MM.1S (cell line): ENCODE measurements at regions not wholly inside any gene's neighbourhood (a gene's known extent, or its start where the extent isn't known, plus 50 kb on each side); places are given as distances from the start of the nearest gene placed in this dataset.

Experiments used
- DNase-seq: peaks from one replicate; pipeline ENCODE4 v3.0.0-alpha.2; 2015
- H2AFZ ChIP-seq: fragments of 300-600 bp; sonication (generic); 2 replicates; pipeline ENCODE4 v1.6.0; 2016; ENCODE audit warnings: antibody characterized with exemption, low read length
- H3F3A ChIP-seq: fragments of 300-600 bp; sonication (generic); 2 replicates; pipeline ENCODE4 v1.6.1; 2016; ENCODE audit warnings: mild to moderate bottlenecking, antibody characterized with exemption, low read length, moderate library complexity, mixed read lengths; ENCODE audit not compliant: insufficient read depth
- H3K27ac ChIP-seq: fragments of 300-600 bp; sonication (generic); 2 replicates; pipeline ENCODE4 v1.5.1; 2016; ENCODE audit warnings: mild to moderate bottlenecking, low read length
- H3K27me3 ChIP-seq: fragments of 300-600 bp; sonication (generic); replicated peaks from 2 replicates; pipeline ENCODE4 v1.6.0; 2016; ENCODE audit warnings: low read length; ENCODE audit not compliant: insufficient read depth
- H3K36me3 ChIP-seq: fragments of 300-600 bp; sonication (generic); replicated peaks from 2 replicates; pipeline ENCODE4 v1.6.1; 2016; ENCODE audit warnings: mild to moderate bottlenecking, low read length, mixed read lengths; ENCODE audit not compliant: insufficient read depth
- H3K4me1 ChIP-seq: fragments of 300-600 bp; sonication (generic); 2 replicates; pipeline ENCODE4 v1.6.1; 2016; ENCODE audit warnings: low read length, mixed read lengths
- H3K4me2 ChIP-seq: fragments of 300-600 bp; sonication (generic); 2 replicates; pipeline ENCODE4 v1.6.0; 2016; ENCODE audit warnings: low read depth, low read length
- H3K4me3 ChIP-seq: fragments of 300-600 bp; sonication (generic); 2 replicates; pipeline ENCODE4 v1.5.1; 2016; ENCODE audit warnings: low read length, mixed read lengths
- H3K79me2 ChIP-seq: fragments of 300-600 bp; sonication (generic); 2 replicates; pipeline ENCODE4 v1.6.1; 2016; ENCODE audit warnings: mixed run types, low read length, mixed read lengths
- H3K9ac ChIP-seq: fragments of 300-600 bp; sonication (generic); 2 replicates; pipeline ENCODE4 v1.6.1; 2016; ENCODE audit warnings: low read length, mixed read lengths
- H3K9me2 ChIP-seq: fragments of 300-600 bp; sonication (generic); replicated peaks from 2 replicates; pipeline ENCODE4 v1.6.1; 2016; ENCODE audit warnings: mild to moderate bottlenecking, low read length, mixed read lengths; ENCODE audit not compliant: insufficient read depth
- H3K9me3 ChIP-seq: fragments of 300-600 bp; sonication (generic); replicated peaks from 2 replicates; pipeline ENCODE4 v1.6.1; 2016; ENCODE audit warnings: mild to moderate bottlenecking, low read length, mixed read lengths; ENCODE audit not compliant: insufficient read depth
- H4K20me1 ChIP-seq: fragments of 300-600 bp; sonication (generic); 2 replicates; pipeline ENCODE4 v1.6.1; 2016; ENCODE audit warnings: mild to moderate bottlenecking, low read length, moderate library complexity, mixed read lengths; ENCODE audit not compliant: insufficient read depth
- CTCF ChIP-seq: fragments of 300-600 bp; sonication (generic); IDR thresholded peaks from 2 replicates; pipeline ENCODE4 v1.5.1; 2016; ENCODE audit warnings: antibody characterized with exemption, low read length, mixed read lengths
- EZH2 ChIP-seq: fragments of 300-600 bp; sonication (generic); optimal IDR thresholded peaks from 2 replicates; pipeline ENCODE3; 2017; ENCODE audit warnings: low read depth, mild to moderate bottlenecking, antibody characterized with exemption, low read length, mixed read lengths
- EZH2phosphoT487 ChIP-seq: fragments of 300-600 bp; sonication (generic); IDR thresholded peaks from 2 replicates; pipeline ENCODE4 v1.6.1; 2018; ENCODE audit warnings: antibody characterized with exemption, low read length

- Histone ChIP-seq H3K9me3 (no peaks in the 10 kb centered on the region), H3K4me1 (no peaks in the 10 kb centered on the region), H3K36me3 (no peaks in the 10 kb centered on the region), H3K79me2 (no peaks in the 10 kb centered on the region), H2AFZ (no peak overlapping the region), H3K27me3 (peaks cover 82% of the 10 kb centered on the region), H3K4me2 (no peak overlapping the region), H3K9ac (no peak overlapping the region), H3K4me3 (no peak overlapping the region), H3F3A (no peaks in the 10 kb centered on the region), H3K9me2 (no peaks in the 10 kb centered on the region), H4K20me1 (no peaks in the 10 kb centered on the region), H3K27ac (no peak overlapping the region)
- no peak for DNase-seq
- TF ChIP-seq EZH2phosphoT487 = no peak
- no peak for TF ChIP-seq CTCF
These were observed 126.6 kb downstream of the ACTL8 start for GRCh38 chr1:17881761-17882160.

- H2AFZ ChIP-seq = no peak overlapping the region
- H4K20me1 ChIP-seq = no peaks in the 10 kb centered on the region
- H3K9me3 ChIP-seq = no peaks in the 10 kb centered on the region
- DNase-seq = no peak
- H3K4me3 ChIP-seq = no peak overlapping the region
- no peaks in the 10 kb centered on the region for H3F3A ChIP-seq
- no peaks in the 10 kb centered on the region for H3K9me2 ChIP-seq
- TF ChIP-seq EZH2phosphoT487 = no peak
- TF ChIP-seq EZH2 = no peak
- no peak for TF ChIP-seq CTCF
- H3K27me3 ChIP-seq = peaks cover 82% of the 10 kb centered on the region
- no peak overlapping the region for H3K27ac ChIP-seq
- H3K36me3 ChIP-seq = no peaks in the 10 kb centered on the region
- H3K4me2 ChIP-seq = no peak overlapping the region
- H3K4me1 ChIP-seq = no peaks in the 10 kb centered on the region
- no peaks in the 10 kb centered on the region for H3K79me2 ChIP-seq
- no peak overlapping the region for H3K9ac ChIP-seq
These were observed 128.0 kb downstream of the ACTL8 start for GRCh38 chr1:17883136-17883535.

GRCh38 chr1:17883662-17884395 is 128.7 kb downstream of the ACTL8 start:
- Histone ChIP-seq H3K9me3 (no peaks in the 10 kb centered on the region), H2AFZ (no peak overlapping the region), H3K9me2 (no peaks in the 10 kb centered on the region), H4K20me1 (no peaks in the 10 kb centered on the region), H3K9ac (no peak overlapping the region), H3F3A (no peaks in the 10 kb centered on the region), H3K4me2 (no peak overlapping the region), H3K36me3 (no peaks in the 10 kb centered on the region), H3K4me1 (no peaks in the 10 kb centered on the region), H3K4me3 (no peak overlapping the region), H3K27ac (no peak overlapping the region), H3K79me2 (no peaks in the 10 kb centered on the region), H3K27me3 (peaks cover 85% of the 10 kb centered on the region)
- no peak for TF ChIP-seq EZH2phosphoT487
- TF ChIP-seq EZH2 = no peak
- TF ChIP-seq CTCF = no peak
- no peak for DNase-seq
